Testis (tissue), 2 donors: ENCODE measurements at regions not wholly inside any gene's neighbourhood (a gene's known extent, or its start where the extent isn't known, plus 50 kb on each side); places are given as distances from the start of the nearest gene placed in this dataset.

Experiments
- DNase-seq: peaks from one replicate; pipeline ENCODE4 v3.0.0-alpha.2; 2019
- H3K27ac ChIP-seq, 2 donors: fragments of 200-600 bp; sonication (generic); one replicate each; pipeline ENCODE4 v1.5.1; 2019
- H3K27me3 ChIP-seq: fragments of 200-600 bp; sonication (generic); one replicate; pipeline ENCODE4 v1.5.1; 2019
- H3K36me3 ChIP-seq: fragments of 200-600 bp; sonication (generic); one replicate; pipeline ENCODE4 v1.5.1; 2017; ENCODE audit warnings: low read depth; ENCODE audit errors: missing control alignments
- H3K4me1 ChIP-seq: fragments of 200-600 bp; sonication (generic); one replicate; pipeline ENCODE4 v1.5.1; 2019
- H3K4me3 ChIP-seq, 2 donors: fragments of 200-600 bp; sonication (generic); one replicate each; pipeline ENCODE4 v1.5.1; 2017 to 2019
- H3K9me3 ChIP-seq: fragments of 200-600 bp; sonication (generic); one replicate; pipeline ENCODE4 v1.5.1; 2017
- POLR2A ChIP-seq: fragments of 450-650 bp; IDR thresholded peaks from one replicate; pipeline ENCODE4 v1.6.1; 2017; ENCODE audit warnings: antibody characterized with exemption, mild to moderate bottlenecking, moderate library complexity
- WGBS, 2 donors: methylation state at CpG; one replicate each; pipeline ENCODE4 v1.1.5; 2018; 5-methylcytosine and 5-hydroxymethylcytosine counted together
- intact Hi-C: fragments of 100-400 bp; cut with DNase I; formaldehyde crosslinking; loops from one replicate; pipeline ENCODE4 v1.15.1; 2023; ENCODE audit warnings: low total_unique reads
- TF ChIP-seq, protein P1 (sequence below), 3 experiments: fragments of 450-650 bp in 2 of 3; fragments of 200-600 bp in 1 of 3; sonication (generic) in 1 of 3; IDR thresholded peaks; one replicate each; pipeline ENCODE4 v1.5.1; 2016 to 2019; ENCODE audit warnings: antibody characterized with exemption in 3 of 3, mild to moderate bottlenecking in 2 of 3, moderate library complexity in 1 of 3

DNA sequence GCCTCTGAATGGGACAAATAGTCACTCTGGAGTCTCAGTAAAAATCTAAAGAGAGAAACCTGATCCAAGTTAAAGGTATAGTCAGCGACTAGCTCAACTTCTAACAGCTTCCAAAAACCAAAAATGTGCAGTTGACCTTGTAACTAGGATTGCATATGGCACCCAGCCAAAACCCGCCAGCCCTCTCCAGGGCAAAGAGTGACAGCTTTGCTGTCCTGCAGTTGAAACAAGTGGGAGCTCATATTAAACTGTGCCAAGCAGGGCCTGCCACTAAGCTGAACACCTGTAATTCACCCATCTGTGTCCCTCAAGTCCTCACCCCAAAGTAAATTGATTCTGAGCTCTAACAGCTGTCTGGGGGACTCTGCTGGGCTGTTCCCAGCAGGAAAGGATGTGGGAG is 695.3 kb downstream of the MAFB start:
- WGBS, 2 donors, result 52 to 59% methylated on average over 2 of the region's 2 CpGs
- Histone ChIP-seq H3K36me3 (no peaks in the 10 kb centered on the region), H3K27ac (no peak overlapping the region), H3K9me3 (no peaks in the 10 kb centered on the region), H3K27me3 (no peaks in the 10 kb centered on the region), H3K4me1 (no peaks in the 10 kb centered on the region), H3K4me3 (no peak overlapping the region)
- peak; percentile 15 for DNase-seq
- TF ChIP-seq, protein P1, sequence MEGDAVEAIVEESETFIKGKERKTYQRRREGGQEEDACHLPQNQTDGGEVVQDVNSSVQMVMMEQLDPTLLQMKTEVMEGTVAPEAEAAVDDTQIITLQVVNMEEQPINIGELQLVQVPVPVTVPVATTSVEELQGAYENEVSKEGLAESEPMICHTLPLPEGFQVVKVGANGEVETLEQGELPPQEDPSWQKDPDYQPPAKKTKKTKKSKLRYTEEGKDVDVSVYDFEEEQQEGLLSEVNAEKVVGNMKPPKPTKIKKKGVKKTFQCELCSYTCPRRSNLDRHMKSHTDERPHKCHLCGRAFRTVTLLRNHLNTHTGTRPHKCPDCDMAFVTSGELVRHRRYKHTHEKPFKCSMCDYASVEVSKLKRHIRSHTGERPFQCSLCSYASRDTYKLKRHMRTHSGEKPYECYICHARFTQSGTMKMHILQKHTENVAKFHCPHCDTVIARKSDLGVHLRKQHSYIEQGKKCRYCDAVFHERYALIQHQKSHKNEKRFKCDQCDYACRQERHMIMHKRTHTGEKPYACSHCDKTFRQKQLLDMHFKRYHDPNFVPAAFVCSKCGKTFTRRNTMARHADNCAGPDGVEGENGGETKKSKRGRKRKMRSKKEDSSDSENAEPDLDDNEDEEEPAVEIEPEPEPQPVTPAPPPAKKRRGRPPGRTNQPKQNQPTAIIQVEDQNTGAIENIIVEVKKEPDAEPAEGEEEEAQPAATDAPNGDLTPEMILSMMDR (IDR thresholded peaks at IDR 0.05), result no peak
- no peak for TF ChIP-seq POLR2A
- intact Hi-C loops, result no loop called here

DNA sequence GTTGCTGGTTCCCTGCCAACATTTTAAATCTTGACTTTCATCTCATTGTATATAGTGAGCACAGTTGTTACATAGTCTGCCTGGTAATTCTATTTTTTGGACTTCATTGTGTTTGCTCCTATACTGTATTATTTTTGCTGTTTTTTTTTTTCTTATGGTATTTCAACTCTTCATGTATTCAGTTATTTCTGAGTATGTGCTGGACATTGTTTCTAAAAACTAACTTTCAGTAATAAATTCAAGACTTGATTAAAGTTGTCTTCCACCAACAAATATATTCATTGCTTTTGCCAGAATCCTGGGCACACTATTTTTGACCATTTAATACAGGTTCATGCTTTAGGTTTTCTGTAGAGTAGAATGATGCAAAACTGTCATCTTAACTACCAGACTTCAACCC is 698.3 kb downstream of the MAFB start:
- TF ChIP-seq, protein P1 (IDR thresholded peaks at IDR 0.05), result no peak
- no peak for TF ChIP-seq POLR2A
- H3K27me3 ChIP-seq, result no peaks in the 10 kb centered on the region
- intact Hi-C loops, result no loop called here
- H3K4me3 ChIP-seq, result no peak overlapping the region
- no peaks in the 10 kb centered on the region for H3K4me1 ChIP-seq
- DNase-seq, result no peak
- no peak overlapping the region for H3K27ac ChIP-seq
- no peaks in the 10 kb centered on the region for H3K36me3 ChIP-seq
- no peaks in the 10 kb centered on the region for H3K9me3 ChIP-seq

DNA sequence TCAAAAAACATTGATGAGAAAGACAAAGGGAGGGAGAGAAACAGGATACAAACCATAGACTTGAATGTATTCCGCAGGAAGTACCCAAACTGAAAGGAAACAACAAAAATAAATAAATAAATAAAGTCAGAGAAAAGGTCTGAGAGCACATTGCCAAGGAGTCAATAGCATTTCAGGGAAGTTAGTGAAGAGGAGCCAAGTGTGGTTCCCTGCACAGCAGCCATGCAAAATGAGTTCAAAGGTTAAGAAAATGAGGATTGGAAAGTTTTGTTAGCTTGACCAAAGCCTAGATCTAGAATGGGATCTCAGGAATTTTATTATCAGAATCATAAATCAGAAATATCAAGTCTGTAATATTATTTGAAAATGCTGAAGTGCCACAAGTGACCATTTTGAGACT is 700.0 kb downstream of the MAFB start:
- Histone ChIP-seq H3K27ac (no peak overlapping the region), H3K36me3 (no peaks in the 10 kb centered on the region), H3K9me3 (no peaks in the 10 kb centered on the region), H3K27me3 (no peaks in the 10 kb centered on the region), H3K4me3 (no peak overlapping the region), H3K4me1 (no peaks in the 10 kb centered on the region)
- DNase-seq, result no peak
- 0% methylated on average over 1 of the region's 1 CpG for WGBS, 2 donors
- intact Hi-C loops, result no loop called here
- no peak for TF ChIP-seq POLR2A

DNA sequence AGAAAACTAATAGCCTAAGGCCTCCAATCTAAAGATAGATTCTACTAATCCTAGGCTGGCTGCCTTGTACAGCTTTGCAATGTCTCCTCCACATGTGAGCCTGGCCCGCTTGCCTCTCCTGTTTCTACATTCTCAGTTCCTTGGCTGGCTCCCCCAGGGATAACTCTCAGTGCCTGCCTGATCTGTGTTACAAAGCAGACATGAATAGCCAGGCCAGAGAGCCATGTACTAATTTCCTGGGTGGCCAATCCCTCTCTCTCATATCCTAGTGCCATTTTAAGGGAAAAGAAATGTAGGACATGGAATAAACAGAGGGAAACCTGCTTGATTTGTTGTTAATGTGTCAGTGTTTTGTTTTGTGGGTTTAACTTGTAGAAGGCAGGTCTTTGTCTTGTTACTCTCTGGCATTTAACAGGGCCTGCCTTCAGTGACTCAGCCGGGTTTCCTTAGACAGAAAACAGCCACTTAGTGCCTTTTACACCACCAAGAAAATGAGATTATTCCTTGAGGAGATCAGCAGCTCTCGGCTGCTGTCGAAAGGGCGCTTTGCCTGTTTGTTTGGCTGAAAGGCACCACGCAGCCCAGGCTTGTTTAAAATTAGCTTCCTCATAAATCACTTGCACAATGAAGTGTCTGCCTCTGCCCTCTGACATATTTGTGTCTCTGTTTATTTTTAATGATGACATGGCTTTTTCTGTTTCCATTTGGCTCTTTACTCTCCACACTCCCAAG is 702.7 kb downstream of the MAFB start:
- peak; percentile 64 for DNase-seq
- Histone ChIP-seq H3K4me1 (no peaks in the 10 kb centered on the region), H3K4me3 (no peak overlapping the region), H3K27me3 (no peaks in the 10 kb centered on the region), H3K27ac (peak overlapping the region in 1 of 2 donors; percentile 66), H3K36me3 (no peaks in the 10 kb centered on the region), H3K9me3 (no peaks in the 10 kb centered on the region)
- WGBS, 2 donors, result 33 to 38% methylated on average over 6 of the region's 6 CpGs
- TF ChIP-seq, protein P1 (IDR thresholded peaks at IDR 0.05), result no peak
- TF ChIP-seq POLR2A, result no peak
- intact Hi-C loops, result no loop called here

DNA sequence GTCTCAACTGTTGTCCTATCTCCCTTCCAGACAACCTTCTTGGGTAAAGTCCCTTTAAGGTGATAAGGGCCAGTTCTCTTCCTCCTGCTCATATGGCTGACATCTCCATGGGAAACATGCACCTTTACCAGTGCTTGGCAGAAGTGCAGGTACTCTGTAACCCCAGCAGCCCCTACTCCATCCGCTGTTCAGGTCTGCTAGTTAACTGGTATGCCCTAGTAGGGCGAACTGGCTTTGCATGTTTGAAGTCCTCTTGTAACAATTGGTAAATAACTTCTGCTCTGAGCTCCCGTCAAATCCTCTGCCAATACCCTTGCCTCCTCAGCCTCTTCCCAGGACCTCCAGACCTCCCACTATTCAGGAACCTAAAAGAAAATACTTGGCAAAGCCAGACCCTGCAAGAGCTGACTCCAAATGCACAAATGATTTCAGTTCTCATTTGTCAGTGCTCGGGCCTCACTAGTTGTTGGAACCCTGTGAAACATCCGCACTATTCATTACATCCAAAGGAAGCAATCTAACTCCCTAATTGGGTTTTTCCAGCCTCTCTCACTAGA is 703.7 kb downstream of the MAFB start:
- Histone ChIP-seq H3K36me3 (no peaks in the 10 kb centered on the region), H3K4me1 (no peaks in the 10 kb centered on the region), H3K9me3 (no peaks in the 10 kb centered on the region), H3K4me3 (no peak overlapping the region), H3K27me3 (no peaks in the 10 kb centered on the region), H3K27ac (peak overlapping the region in 1 of 2 donors; percentile 66)
- intact Hi-C loops, result no loop called here
- no peak for TF ChIP-seq POLR2A
- TF ChIP-seq, protein P1 (IDR thresholded peaks at IDR 0.05), result no peak
- no peak for DNase-seq
- 71 to 96% methylated on average over 5 of the region's 5 CpGs for WGBS, 2 donors
